NCI-H1417 treated with DMSO at 0.1 percent for 48 hours (cell line): ENCODE measurements at regions not wholly inside any gene's neighbourhood (a gene's known extent, or its start where the extent isn't known, plus 50 kb on each side); places are given as distances from the start of the nearest gene placed in this dataset.

ENCODE experiments used
- DNase-seq: peaks from one replicate; lab custom pipeline; 2025; lab: John Stamatoyannopoulos, UW

DNA sequence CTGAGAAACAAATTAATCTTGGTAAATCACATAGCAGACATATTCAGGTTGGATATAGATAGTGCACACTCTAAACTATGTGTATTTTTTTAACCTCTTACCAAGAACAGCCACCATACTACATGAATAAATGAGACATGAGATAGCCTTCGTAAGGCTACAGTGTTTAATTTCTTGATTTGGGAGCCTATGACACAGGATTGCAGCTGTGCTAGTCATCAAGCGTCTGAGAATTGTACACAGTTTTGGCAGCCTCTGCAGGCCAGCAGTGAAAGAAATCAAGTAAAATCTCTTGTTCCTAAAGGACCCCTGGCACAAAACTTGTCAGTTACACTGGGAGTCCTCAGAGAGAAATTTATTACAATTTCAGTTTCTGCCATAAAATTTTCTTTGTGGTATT, 236.1 kb downstream of the C12orf50 start:
- DNase-seq = no peak

DNA sequence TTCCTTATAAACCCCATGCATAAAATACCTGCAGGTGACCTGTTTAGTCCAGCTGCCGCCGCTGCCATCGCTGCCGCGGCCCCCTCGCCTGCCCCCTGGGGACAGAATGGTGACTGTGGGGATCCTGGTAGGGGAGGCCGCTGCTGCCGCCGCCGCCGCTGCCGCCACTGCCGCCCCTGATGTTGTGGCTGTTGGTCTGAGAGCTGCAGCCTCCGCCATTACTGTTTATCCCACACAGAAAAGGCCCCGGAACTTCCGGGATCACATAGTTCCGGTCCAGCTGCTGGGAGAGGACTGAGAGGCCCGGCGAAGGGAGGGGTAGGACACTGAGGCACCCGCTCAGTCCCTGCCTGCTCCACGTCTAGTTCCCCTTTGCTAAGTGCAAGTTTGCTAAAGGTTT, 244.9 kb downstream of the C12orf50 start:
- no peak for DNase-seq

- DNase-seq = no peak
Measured at GRCh38 chr12:87783467-87783866, 245.7 kb downstream of the C12orf50 start.

DNA sequence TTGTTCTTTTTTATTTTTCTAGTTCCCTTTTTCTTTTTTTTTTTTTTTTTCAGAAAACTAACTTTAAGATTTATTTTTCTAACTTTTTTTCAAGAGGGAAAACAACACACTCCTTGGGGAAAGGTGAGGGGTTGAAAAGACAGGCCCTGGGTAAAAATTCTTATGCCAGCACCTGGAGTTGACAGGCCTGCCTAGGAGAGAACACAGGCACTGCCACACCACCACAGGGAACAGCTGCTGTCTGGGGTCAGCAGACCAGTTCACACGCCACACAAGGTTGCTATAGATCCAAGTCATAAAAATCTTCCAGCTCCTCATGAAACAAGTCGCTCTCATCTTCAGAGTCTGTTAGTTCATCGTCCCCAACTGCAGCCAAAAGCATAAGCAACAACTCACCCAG, 246.4 kb downstream of the C12orf50 start:
- no peak for DNase-seq

DNA sequence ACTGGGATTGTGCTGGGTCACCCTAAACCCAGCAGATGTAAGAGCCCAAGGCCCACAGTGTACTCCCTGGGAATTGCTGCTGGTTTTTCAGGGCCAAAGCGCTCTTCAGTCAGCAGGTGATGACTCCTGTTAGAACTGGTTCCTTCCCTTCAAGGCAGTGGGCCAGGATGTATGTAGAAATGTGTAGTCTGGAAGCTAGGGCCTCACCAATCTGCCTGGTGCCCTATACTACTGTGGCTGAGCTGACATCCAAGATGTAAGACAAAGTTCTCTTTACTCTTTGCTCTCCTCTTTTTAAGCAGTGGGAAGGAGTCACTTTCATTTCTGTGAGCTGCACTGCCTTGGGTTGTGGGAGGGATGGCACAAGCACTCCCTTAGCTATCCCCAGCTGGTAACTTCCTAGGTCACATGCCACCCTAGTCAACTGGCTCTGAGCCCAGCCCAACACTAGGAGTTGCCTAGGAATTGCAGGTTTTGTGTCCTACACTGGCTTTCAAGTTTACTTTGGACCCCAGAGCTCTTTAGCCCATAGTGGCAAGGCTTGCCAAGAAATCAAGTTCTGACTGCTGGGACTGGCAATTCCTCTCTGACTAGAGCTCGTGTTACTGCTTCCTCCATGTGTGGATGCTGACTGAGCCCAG, 249.2 kb downstream of the C12orf50 start:
- DNase-seq = no peak

DNA sequence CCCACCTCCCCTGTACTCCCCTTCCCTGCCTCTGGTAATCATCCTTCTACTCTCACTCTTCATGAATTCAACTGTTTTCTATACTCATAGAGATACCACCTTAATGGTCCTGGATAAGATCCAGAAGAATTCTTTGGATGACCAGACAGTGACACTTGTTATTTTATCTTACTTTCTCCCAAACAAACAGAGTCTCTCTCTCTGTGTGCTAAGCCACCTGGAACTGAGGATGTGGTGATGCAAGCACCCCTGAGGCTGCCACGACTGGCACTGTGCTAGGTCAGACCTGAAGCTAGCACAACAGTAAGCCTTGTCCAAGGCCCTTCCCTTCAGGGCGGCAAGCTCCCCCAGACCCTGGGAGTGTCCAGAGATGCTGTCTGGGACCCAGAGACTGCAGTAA, 250.2 kb downstream of the C12orf50 start:
- DNase-seq = no peak

DNA sequence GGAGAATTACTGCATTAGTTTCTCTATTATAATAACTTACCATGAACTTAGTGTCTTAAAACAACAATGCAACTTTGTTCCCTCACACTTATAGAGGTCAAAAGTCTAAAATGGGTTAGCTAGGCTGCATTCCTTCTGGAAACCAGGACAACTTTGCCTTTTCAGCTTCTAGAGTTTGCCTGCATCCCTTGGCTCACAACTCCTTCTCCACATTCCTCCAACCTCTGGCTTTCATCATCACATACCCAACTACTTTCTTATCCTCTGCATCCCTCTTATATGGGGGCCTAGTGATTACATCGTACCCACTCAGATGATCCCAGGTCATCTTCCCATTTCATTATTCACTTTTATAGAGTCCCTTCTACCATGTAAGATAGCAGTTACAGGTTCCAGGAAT, 251.1 kb downstream of the C12orf50 start:
- DNase-seq = no peak

DNA sequence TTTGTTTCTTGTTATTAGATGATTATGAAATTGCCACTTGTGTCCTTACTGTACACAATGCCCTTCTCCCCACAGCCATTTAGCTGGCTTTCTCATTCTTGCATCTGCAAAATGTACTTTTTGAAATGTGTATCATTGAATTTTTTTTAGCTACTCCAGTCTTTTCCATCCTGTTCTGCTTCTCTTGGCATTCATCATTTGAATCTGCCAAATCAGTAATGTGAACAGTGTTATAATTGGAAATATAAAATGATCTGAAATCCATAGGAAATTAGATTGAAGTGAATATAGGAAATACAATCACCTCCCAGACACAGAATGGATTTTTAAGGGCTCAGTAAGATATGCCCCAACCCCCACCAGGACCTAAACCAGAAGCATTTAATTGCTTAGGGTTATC, 253.4 kb downstream of the C12orf50 start:
- DNase-seq = no peak

DNA sequence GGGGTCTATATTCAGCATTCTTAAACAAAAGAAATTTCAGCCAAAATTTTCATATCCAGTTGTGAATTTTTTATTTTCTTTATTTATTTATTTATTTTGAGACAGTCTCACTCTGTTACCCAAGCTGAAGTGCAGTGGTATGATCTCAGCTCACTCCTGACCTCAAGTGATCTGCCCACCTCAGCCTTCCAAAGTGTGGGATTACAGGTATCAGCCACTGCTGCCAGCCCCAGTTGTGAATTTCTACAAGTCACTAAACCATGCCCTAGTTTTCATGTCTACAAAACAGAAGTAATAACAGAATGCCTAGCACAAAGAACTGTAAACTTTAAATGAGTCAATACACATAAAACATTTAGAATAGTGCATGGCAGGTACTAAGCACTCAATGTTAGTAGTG, 254.2 kb downstream of the C12orf50 start:
- no peak for DNase-seq

DNA sequence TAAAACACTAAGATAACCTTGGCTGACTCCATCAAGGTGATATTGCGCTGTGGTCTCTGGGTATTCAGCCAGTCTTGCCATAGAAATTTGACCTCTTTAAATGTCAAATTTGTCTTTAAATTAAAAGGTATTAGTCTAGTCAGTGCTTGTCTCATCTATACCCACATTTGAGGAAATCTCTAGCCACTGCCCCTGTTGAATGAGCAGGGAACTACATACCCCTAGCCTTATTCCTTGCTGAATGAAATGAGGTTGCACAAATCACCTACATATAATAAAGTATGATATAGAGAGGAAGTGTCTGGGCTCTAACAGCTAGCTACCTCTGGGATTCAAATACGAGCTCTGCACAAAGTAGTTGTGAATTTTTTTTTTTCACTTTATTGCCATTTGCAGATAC, 256.8 kb downstream of the C12orf50 start:
- no peak for DNase-seq

DNA sequence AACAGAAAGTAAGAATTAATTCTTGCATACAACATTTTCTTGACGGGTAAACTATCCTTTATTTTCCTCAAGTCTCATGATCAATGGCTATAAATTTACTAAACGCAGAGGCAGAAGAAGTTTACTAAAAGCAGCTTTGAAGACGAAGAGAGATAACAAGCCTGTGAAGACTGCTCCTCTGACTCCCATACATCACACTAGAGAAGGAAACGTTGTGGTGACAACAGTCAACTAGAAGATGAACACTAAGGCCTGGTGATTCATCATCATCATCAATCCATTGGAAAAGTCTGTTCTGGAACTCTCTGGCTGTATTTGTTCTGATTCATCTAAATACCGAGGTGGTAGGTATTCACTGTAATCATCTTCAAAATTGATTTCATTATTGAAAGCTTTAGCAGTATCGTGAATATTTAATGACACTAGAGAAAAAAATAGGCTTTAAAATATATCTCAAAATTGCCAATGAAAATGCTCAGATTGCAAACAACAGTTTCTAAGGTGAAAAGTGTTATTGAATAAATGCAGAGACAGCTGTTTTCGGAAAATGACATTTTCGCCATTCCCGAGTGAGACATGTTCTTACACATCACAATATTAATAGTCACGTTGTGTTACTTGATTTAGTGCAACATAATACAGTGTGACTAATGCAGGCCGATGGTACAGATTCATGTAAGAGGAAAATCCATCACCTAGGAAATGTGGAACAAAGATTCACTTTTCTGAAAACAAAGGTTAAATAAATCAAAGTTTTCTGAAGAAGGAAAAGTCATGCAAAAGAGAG, 260.5 kb downstream of the C12orf50 start:
- no peak for DNase-seq

GRCh38 chr12:87766044-87766443, 263.2 kb downstream of the C12orf50 start:
- DNase-seq = no peak

DNA sequence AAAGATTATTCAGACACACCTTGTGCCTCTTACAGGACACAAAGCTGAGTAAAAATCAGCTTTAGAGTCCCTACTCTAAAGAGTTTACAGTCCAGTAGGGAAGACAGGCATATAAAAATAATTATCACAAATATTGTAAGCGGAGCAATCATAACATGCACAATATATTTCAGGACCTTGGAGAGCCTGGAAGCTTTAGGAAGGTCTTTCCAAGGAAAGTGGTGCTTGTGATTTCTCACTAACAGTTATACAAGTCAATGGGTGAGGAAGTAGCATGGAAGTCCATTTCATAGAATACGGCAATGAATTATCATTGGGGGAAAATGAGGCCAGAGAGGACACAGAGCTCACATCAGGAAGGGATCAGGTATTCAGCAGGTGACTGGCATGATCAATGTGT, 268.3 kb downstream of the C12orf50 start:
- DNase-seq = no peak

DNA sequence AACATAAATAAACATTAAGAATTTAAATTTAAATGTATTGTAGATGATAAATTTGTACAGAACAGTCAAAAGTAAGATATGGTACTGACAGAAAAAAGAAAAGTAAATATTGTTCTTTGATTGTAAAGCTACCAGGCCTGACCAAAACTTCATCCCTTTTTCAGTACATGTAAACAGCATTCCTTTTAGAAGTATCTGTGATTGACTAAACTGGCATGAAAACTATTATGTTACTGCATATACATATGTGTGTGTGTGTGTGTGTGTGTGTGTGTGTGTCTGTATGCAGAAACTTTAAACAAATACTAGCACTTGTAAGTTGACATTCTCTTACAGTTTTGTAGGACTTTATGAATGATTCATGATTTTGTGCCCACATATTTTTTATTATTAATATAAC, 270.9 kb downstream of the C12orf50 start:
- no peak for DNase-seq

DNA sequence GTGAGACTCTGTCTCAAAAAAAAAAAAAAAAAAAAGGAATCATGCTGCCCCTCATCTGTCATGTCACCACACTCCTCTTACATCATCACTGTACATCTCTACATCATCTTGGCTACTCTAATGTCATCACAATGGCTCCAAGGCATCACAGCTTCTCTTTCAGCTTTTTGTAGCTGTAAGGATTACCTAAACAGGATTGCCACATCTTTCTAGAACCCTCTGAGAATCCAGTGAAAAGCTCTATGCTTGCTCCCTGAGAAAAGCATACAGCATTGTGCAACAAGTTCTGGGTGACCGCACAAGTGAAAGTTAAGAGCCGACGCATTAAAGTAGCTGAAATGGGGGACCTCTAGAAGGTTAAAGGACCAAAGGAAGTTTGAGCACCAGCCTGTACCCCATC, 272.5 kb downstream of the C12orf50 start:
- DNase-seq = no peak

DNA sequence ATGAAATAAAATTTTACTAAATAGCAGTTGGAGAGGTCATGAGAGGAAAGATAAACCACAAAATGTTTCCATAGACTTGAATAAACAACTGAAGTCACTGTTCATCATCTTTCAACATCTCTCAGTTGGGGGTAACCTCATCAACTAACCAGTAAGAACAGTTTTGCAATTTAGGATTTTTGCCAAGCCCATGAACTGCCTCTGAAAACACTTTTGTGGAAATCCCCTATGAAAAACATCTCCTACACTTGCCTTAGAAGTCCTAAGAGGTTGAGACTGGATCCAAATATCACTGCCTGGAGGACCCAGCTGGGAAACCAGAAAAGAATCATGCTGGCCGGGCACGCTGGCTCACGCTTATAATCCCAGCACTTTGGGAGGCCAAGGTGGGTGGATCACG, 273.1 kb downstream of the C12orf50 start:
- DNase-seq = no peak

DNA sequence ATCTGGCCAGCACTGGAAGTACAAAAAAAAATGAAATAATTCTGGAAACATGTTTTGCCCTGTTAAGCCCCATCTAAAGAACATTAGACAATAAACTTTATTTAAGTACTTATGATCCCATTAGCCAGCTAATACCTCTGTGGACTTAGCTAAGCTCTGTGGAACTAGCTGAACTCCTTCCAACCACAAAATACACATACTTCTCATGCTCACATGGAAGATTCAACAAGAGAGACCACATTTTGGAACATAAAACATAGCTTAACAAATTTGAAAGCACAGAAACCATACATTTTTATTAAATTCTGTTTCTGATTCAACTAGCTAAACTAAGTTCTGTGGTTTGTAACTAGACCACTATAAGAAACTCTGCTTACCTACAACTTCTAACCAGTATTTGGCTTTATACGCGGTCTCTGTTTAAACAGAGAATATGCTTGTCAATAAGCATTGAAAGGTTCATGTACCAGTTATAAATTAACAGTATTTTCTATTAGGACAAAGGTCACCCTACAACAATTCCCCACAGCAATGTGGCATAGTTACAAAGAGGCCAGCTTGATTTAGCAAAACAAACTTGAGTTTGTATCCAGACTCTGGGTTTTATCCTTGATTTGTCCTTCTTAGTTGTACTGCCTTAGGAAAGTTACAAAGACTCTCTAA, 300.1 kb downstream of the C12orf50 start:
- no peak for DNase-seq

DNA sequence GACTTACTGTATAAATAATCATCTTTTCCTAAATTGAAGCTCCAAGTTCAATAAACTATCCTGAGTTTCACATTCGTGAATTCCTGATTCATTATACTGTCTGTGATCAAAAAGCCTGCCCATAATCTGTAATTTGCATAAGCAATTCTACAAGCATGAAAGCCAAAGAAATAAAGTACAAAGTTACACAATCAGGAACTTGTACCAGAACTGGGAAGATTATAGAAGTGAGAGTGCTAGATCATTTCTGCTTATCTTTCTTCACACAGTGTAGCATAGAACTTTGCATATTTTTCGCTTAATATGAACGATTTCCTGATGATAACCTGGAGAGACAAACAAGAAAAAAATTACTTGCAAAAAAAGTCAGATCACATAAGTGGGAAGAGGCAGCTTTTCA, 308.2 kb downstream of the C12orf50 start:
- DNase-seq = no peak

GRCh38 chr12:87704374-87704773, 324.8 kb downstream of the C12orf50 start:
- no peak for DNase-seq

- DNase-seq = no peak
Measured at GRCh38 chr12:87690236-87690810, 338.9 kb downstream of the C12orf50 start.

- no peak for DNase-seq
Measured at GRCh38 chr12:87689196-87689595, 340.0 kb downstream of the C12orf50 start.

- DNase-seq = no peak
Measured at GRCh38 chr12:87687362-87687761, 341.8 kb downstream of the C12orf50 start.

GRCh38 chr12:87685696-87686095, 343.5 kb downstream of the C12orf50 start:
- no peak for DNase-seq
